Activated naive CD8-positive, alpha-beta T cell treated with anti-CD3 and anti-CD28 coated beads, Interleukin-2, amount 50 U/mL, for 16 hours (primary cell): ENCODE measurements at regions not wholly inside any gene's neighbourhood (a gene's known extent, or its start where the extent isn't known, plus 50 kb on each side); places are given as distances from the start of the nearest gene placed in this dataset.

Experiments used
- DNase-seq: peaks from one replicate; pipeline ENCODE4 v3.0.0-alpha.2; 2020; ENCODE audit warnings: low read depth, low spot score

DNA sequence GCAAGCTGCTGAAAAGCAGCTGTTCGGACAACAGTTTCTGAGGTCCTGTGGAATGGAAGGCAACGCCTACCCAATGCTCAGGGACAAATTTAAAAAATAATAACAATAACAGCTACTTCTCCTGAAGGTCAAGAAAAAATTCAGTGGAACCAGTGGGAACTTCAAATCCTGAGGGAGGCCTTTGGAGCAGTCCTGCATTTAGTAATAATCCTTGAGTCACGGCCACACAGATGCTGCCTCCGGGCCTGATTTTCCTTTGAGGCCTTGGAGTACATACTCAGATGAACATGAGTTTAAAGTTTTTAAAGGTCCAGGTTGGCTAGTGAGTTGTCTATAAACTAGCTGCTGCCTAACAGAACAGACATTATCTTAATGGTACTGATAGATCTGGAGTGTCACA lies 268.0 kb downstream of the MSRB3 start:
- no peak for DNase-seq

DNA sequence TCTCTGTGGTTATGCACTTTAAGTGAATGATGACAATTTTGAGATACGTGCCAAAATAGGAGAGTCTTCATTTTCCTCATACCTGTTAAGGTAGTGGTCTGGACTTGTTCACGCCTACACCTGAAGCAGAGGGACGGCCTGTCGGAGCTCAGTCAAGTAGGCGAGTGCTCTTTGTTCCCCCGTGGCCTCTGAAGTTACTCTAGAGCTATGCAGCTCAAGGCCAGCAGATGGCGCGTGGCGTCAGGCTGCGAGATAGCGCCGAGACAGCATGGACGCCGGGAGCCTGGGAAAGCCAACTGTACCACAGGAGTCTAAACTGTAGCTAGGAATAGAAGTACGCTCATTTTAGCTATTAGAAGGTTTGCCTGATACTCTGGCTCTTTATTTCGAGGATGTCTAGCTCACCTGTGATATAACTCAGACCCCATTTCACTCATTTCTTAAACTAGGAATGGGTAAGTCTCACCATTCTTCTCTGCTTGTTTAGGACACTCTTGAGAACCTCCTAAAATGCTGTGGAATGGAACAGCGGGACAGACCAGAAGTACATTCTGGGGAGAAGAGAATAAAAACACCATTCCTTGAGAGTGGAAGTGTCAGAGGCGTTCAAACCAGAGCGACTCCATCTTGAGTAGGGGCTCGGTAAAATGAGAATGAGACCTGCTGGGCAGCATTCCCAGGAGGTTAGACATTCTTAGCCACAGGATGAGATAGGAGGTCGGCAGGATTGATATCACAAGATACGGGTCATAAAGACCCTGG lies 267.4 kb upstream of the HMGA2 start:
- peak; percentile 12 for DNase-seq

DNA sequence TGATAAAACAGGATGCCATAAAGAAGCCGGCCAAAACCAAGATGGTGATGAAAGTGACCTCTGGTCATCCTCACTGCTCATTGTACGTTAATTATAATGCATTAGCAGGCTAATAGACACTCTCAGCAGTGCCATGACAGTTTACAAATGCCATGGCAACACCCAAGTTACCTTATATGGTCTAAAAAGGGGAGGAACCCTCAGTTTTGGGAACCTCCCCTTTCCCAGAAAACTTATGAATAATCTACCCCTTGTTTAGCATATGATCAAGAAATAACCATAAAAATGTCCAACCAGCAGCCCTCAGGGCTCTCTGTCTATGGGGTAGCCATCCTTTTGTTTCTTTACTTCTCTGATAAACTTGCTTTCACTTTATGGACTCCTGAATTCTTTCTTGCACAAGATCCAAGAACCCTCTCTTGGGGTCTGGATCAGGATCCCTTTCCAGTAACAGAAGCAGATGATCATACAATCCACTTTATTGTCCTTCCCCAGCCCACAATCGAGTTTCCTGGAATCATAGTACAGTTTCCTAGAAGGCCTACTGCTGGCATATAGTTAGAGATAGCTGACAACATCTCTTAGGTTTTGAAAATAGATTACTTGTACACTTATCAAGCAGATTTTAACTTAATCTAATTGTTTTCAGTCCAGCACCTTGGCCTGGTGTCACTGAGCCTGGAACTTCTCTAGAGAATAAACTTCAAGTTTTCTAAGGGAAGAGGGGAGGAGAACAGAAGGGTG lies 266.7 kb upstream of the HMGA2 start:
- no peak for DNase-seq

DNA sequence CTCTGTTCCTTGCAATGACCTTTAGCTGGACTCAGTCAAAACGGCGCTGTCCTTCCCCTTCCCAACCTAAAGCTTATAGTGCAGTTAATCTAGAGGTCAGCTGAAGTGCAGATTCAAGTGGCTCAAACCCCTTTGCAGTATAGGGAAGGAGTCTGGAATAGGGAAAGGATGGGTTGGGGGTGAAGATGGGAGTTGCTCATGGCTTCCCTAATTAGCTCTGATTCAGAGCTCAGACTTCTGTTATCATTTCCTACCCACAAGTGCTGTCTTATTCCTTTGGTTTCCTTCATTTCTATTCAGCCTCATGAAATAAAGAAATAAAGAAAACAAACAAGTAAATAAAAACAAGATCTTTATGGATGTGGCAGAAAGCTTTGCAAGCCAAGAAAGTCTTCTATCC lies 264.0 kb upstream of the HMGA2 start:
- DNase-seq, result no peak

DNA sequence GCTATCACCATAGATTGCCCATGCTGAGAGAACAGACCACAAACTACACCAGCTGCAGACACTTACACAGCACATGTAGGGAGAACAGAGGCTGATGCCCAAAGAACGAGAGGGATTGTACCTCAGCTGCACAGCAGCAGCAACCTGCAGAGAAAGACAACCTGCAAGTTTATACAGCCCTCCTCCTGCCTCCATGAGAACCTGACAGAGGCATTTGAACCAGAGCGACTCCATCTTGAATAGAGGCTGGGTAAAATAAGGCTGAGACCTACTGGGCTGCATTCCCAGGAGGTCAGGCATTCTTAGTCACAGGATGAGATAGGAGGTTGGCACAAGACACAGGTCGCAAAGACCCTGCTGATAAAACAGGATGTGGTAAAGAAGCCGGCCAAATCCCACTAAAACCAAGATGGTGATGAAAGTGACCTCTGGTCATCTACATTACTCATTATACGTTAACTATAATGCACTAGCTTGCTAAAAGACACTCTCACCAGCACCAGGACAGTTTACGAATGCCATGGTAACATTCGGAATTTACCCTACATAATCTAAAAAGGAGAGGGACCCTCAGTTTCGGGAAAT lies 262.4 kb upstream of the HMGA2 start:
- DNase-seq, result no peak

DNA sequence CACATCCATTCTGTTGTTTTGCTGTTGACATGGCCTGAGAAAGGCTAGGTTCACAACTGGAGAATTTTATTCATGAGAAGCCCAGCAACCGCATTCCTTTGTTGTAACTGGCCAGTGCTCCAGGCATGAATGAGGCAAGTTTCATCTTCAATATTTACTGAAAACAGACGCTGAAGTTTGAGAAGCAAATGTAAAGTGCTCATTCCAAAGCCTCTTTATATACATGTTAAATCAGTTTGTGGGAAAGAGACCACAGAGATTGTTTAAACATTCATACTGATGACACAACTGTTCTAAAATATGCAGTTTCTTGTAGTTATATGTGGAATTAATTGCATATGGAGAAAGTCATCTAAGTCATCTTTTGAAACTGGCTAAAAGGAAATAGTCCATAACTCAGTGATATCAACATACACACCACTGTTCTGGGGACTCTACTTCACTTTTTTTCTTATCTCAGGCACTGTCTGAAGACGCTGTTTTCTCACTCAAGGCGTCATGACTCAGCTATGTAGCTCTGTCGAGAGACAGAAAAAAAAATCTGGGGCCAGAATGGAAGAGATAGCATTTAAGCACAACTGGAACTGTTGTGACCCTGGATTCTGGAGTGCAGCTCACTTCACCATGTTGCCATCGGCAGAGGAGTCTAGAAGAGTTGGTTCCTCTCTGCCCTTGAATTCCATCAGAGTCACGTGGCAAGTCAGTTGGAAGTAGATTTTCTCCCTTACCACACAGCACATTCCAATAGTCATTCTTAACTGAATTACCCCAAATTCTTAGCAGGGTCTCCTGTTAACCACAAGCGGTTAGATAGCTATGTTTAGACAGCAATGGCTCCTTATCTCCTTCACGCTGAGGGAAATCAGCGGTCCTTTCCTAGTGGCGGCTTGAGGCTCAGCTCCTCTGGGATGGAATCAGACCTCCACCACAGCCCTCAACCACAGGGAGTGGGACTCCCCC lies 258.4 kb upstream of the HMGA2 start:
- DNase-seq, result no peak

DNA sequence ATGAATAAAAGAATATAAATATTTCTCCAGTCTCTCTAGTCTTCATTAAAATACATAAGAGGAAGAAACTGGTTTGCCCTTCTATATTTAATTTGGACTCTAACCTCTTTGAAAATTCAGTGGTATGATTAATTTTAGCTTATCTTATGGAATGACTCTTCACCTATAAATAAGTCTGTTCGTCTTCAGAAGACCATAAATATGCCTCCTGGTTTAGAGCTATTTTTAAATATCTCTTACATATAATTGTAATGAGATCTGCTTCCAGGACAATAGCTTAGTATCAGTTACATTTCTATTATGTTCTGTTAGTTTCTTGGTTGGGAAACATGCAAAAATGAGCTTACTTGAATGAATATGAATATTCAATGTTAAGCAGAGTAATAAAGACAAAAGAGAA lies 257.5 kb upstream of the HMGA2 start:
- DNase-seq, result no peak

DNA sequence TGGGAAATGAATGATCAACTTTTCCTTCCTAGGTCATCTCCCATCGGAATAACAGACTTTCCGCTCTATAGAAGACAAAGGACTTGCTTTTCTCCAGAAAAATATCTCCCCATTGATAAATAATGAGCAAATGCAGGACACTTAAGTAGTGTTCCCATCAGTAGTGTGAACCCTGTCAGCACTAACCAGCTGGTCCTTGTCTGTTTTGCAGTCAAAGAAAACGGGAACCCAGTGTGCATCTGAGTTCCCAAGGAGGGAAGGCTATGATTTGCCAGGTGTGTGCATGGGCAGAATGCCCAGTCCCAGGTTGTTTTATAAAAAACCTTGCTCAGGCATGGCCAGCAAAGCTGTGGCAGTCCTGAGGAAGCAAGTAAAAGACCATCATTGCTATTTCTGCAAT lies 256.5 kb upstream of the HMGA2 start:
- no peak for DNase-seq

DNA sequence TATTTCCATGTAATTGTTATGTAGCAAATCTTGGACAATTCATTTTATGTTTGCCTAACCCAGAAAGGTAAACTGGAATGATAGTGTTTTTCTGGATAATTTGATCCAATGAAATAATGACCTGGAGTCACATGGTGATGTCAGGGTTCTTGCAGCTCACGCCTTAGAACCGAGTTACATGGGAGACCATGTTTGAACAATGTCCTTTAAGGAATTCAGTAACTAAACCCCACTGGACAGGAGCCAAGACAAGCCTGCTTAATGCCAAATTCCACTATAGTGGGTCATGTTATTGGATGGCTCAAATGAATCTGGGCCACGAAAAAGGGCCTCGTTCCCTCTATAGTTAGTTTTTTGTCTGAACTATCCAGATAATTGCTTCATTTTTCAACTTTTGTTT lies 255.8 kb upstream of the HMGA2 start:
- no peak for DNase-seq

DNA sequence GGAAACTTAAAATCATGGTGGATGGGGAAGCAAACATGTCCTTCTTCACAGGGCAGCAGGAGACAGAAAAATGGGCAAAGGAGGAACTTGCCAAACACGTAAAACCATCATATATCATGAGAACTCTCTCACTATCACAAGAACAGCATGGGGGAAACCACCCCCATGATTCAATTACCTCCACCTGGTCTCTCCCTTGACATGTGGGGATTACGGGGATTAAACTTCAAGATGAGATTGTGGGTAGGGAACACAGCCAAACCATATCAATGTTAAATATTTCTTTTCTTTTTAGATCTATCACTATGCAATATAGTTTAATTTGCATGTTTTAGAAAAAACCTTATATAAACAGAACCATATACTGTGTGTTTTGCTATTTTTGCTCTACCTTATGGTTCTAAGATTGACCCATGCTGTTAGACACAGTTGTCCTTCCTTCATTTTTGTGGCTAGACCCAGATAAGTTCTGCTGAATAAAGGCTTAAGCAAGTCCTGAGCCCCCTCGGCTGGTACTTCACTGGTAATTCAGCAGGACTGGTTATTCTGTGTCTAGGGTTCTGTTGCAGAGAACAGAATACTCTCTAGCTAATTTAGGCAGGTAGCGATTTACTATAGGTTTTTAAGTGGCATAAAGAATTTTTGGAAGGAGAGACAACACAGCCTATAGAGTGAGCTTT lies 253.7 kb upstream of the HMGA2 start:
- DNase-seq, result no peak

DNA sequence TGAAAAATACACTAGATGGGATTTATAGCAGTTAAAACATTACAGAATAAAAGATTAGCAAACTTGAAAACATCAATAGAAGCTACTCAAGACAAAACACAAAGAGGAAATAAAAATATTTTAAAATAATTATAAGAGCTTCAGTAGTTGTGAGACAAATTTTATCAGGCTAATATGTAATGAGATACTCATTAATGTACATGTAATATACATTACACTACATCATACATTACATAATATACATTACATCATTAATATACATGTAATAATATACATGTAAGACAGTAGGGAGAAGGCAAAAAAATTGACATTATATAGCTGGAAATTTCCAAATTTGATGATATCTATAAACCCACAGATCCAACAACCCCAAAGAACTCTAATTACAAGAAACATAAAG lies 249.4 kb upstream of the HMGA2 start:
- no peak for DNase-seq

DNA sequence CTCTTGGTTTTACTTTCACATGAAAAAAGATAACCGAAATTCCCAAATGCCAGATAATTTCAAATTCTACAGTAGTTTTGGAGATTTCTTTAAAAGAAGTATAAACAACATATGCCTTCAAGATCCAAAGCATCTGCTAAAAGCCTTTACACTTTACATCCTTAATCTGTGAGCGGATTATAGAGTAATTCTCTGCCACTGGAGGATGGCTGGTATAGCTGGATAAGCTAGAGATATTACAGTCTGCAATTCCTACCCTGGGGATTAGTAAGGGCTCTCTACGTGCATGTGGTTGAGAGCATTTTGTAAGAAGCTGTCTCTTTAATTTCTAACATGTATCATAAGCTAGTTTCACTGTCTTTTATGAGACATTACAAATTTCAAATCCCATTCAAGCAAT lies 240.3 kb upstream of the HMGA2 start:
- no peak for DNase-seq

DNA sequence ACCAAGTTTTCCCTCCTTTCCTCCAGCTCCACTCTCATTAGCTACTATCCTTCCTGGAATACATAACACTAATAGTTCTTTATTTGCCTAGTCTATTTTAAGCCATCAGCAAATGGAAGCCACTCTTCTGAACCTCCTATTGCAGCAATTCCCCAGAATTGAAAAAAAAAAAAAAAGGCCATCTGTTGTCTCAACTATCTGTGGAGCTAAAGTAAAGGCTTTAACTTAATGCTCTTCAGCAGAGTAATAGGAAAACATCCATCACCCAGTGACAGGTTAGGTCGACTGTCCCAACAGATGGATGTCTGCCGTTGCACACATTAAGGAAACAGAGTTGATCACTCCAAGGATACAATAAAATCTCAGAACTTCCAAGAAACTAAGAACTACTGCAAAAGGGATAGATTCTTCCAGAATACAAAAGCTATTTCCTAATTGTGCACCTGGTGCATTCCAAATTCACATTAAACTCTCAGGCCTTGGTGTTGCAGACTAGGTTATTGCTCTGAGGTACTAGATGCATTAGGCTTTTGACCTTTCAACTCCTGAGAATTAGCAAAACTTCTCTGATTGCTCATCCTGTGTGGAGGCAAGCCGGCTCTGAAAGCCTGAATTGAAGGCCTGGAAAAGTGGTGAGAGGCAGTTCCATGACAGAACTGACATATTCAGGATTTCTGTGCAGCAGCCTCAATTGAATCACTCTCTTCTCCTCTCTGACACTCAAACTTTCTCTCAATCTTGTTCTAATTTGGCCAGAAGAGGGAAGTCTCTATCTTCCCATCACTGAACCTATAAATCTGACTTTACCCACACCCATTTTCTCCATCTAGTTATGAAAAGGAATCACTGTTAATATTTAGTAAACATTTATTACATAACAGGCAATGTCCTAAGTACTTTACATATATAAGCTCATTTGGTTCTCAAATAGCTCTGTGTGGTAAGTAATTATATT lies 238.4 kb upstream of the HMGA2 start:
- no peak for DNase-seq

DNA sequence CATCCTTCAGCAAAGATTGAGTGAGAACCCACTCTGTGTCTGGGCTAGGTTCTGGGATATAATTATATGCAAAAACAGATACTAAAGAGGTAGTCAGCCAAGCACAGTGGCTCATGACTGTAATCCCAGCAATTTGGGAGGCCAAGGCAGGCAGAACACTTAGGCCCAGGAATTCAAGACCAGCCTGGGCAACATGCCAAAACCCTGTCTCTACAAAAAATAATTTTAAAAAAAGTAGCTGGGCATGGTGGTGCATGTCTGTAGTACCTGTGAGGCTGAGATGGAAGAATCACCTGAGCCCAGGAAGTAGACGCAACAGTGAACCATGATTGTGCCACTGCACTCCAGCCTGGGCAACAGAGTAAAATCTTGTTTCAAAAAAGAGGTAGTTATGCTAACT lies 237.5 kb upstream of the HMGA2 start:
- no peak for DNase-seq

DNA sequence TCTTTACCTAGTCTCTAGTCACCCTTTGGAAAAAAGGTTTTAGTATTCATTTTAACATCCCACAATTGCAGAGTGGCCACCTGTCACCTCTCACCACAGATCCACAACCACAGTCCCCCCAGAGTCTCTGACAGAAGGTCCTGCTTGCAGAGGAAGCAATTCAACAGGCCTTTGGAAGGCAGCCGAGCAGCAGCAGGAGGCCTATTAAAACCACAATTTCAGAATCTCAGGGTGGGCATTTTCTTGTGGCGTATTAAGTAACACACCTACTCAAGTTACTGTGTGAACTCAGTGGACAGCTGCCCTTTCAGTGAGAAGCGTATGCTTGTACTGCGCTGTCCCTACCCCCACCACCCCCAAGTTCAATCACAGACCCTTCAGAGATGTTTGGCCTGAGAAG lies 234.0 kb upstream of the HMGA2 start:
- DNase-seq, result no peak

DNA sequence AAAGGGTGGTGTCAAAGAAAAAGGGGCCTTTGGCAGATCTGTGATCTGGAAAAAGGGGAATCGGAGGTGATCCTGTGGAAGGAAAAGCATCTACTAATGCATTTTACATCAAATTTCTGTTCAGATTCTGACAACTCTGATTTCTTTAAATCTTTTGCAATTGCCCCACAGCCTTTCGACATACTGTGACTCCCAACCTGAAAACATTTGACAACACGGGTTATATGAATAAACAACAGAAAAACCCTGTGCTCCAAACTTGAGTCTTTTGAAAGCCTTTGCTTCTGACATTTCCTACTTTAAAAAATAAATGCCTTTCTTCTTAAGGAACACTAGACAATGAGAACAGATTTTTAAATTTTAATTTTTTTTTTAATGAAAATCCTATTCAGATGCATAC lies 231.9 kb upstream of the HMGA2 start:
- DNase-seq, result no peak

DNA sequence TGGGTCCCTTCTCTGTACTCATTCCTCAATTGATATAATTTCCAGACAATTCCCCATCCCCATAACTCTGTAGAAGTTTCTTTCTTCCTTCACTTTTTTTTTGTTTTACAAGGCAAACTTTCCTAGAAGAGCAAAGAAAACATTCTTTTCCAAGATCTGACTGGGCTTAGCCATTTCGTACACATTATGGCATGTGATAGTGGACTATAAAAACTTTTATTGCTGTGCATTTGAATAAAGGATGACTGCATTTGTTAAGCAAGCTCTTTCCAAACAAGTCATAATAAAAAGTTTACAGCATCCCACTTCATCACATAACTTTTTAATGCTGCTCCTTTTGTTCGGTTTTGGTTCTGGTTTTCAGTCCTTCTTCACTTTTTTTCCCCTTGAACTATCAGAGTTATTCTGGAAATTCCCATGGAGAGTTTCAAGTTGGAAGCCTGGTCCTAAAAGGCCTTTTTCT lies 231.0 kb upstream of the HMGA2 start:
- no peak for DNase-seq

DNA sequence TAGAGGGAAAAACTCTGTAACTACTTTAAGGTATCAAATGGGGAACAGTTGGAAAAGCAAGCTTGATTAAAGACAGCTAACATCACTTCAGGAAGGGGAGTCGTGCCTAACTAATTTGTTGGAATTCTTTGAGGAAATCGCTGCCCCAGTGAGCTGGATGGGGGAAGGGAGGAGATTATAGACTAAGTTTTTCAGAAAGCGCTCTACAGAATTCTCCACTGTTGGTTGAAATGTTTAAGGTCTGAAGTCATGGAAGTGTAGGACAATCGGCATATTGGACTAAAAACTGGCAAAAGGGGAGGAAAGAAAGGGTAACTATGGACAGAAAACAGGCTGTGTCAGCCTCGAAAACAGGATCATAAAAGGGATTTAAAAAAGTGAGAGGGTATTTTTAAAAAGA lies 229.9 kb upstream of the HMGA2 start:
- DNase-seq, result no peak

DNA sequence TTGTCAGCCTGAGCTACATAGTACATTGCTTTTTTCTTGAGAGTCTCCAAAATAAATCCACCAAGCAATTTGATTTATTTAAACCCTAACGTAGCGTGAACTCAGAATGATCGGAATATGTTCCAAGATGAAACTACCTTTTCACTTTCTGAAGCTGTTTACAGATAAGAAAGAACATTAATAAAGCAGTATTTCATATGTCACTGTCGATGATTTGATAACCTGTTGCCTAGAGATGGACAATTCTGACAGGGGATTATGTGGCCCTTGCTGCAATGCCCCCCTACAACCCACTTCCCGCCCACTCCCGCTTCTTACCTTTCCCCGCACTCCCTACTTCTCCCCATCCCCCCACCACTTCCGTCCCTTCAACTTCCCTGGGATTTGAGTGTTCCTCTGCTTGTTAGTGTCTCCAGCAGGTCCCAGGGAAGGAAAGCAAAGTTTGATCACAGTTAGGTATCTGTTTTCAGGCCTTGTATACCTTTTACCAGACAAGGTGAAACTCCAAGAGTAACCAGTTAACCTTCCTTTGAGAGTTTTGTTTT lies 229.2 kb upstream of the HMGA2 start:
- no peak for DNase-seq
